ENCODE measurements at regions not wholly inside any gene's neighbourhood (a gene's known extent, or its start where the extent isn't known, plus 50 kb on each side); places are given as distances from the start of the nearest gene placed in this dataset.

DNA sequence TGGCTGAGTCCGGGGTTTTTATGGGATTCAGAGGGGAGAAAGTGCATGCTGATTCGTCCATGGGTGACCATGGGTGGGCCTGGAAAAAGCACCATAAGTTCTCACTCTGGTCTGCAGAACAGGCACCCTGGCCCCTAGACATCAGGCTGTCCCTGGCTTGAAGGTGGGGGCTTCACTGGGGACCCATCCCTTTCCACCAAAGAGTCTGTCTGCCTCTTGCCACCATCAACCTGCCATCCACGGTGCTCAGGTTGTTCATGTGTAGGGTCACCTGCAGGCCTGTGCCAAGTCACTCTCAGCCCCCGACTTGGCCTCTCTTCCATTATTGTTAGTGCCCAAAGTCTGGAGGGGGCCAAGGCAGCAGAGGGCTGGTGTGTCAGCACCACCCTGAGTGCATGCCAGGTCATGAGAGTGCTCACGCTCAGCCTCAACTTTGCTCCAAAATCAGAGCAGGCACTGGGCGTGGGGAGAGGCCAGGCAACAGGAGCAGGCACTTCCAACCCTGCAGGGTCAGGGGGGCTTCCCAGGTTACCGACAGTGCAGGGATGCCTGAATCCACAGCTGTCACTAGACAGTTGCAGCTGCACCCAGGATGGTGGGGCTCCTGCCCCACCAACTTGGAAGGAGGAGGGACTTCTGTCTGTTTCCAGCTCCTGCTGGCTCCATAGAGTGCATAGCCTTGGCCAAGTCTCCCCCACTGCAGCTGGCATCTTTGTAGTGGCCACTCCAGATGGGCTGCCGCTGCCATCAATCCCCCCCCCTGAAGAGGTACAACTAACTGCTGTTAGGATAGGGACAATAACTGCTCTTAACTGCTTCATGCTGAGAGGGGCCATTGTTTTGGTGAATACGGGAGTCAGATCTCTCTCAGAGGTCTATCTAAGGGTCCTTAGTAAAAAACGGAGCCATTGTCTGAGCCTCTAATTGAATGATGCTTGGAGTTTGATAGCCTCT, 209.3 kb downstream of the AKAIN1 start:
- TF ChIP-seq, protein P1, sequence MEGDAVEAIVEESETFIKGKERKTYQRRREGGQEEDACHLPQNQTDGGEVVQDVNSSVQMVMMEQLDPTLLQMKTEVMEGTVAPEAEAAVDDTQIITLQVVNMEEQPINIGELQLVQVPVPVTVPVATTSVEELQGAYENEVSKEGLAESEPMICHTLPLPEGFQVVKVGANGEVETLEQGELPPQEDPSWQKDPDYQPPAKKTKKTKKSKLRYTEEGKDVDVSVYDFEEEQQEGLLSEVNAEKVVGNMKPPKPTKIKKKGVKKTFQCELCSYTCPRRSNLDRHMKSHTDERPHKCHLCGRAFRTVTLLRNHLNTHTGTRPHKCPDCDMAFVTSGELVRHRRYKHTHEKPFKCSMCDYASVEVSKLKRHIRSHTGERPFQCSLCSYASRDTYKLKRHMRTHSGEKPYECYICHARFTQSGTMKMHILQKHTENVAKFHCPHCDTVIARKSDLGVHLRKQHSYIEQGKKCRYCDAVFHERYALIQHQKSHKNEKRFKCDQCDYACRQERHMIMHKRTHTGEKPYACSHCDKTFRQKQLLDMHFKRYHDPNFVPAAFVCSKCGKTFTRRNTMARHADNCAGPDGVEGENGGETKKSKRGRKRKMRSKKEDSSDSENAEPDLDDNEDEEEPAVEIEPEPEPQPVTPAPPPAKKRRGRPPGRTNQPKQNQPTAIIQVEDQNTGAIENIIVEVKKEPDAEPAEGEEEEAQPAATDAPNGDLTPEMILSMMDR (IDR thresholded peaks at IDR 0.05): no peak
- no peak for TF ChIP-seq POLR2AphosphoS5 (IDR thresholded peaks at IDR 0.05)

Measured in suprapubic skin (tissue), 3 donors.